ENCODE measurements at regions not wholly inside any gene's neighbourhood (a gene's known extent, or its start where the extent isn't known, plus 50 kb on each side); places are given as distances from the start of the nearest gene placed in this dataset.

- TF ChIP-seq POLR2A (IDR thresholded peaks at IDR 0.05; ENCODE audit: extremely low read depth, insufficient read length) (no peak), CTCF (IDR thresholded peaks at IDR 0.05; ENCODE audit: low read depth, low read length) (no peak)
These were observed 151.8 kb upstream of the MAP3K1 start for GRCh38 chr5:56663523-56663922.
